Endothelial cell of umbilical vein (primary cell): ENCODE measurements at regions not wholly inside any gene's neighbourhood (a gene's known extent, or its start where the extent isn't known, plus 50 kb on each side); places are given as distances from the start of the nearest gene placed in this dataset.

Experiments used
- BruUV-seq: library from RNA; stranded (reverse); fragments of 400-500 nt; replicated peaks from 2 replicates; lab custom pipeline; 2021; lab: Mats Ljungman, UMichigan
- CTCF ChIA-PET: fragments of 300-600, 350-600 bp; sonication (Branson Sonifier 250); formaldehyde crosslinking; loops from one replicate; lab custom pipeline; 2021; ENCODE audit warnings: antibody characterized with exemption, inconsistent platforms; lab: Charles Lee
- POLR2A ChIA-PET: fragments of 300-600, 350-600 bp; sonication (Branson Sonifier 250); formaldehyde crosslinking; loops from one replicate; lab custom pipeline; 2021; ENCODE audit warnings: antibody characterized with exemption, inconsistent platforms; lab: Charles Lee
- DNase-seq: peaks from one replicate; pipeline ENCODE4 v3.0.0-alpha.2; 2011; ENCODE audit warnings: low read depth, low spot score
- FAIRE-seq: peaks from 2 replicates; lab custom pipeline; 2011; peaks lifted over from hg19 to GRCh38; lab: Jason Lieb, UNC
- H2AFZ ChIP-seq: 2 replicates; pipeline ENCODE4 v1.6.0; 2012; ENCODE audit warnings: low read depth, low read length, control low read depth, inconsistent platforms
- H3K27ac ChIP-seq: 2 replicates; pipeline ENCODE4 v1.5.1; 2011; ENCODE audit warnings: low read depth, mild to moderate bottlenecking, control low read depth, low read length, moderate library complexity; ENCODE audit not compliant: insufficient read depth
- H3K27me3 ChIP-seq, 2 experiments: 2 replicates each; pipeline versions ENCODE4 v1.6.0 to v1.6.1; 2011; ENCODE audit warnings: low read length in 2 of 2, mixed read lengths in 1 of 2; ENCODE audit not compliant: control insufficient read depth in 2 of 2, insufficient read depth in 2 of 2
- H3K36me3 ChIP-seq, 2 experiments: 2 replicates in 1 of 2; 3 replicates in 1 of 2; pipeline ENCODE4 v1.5.1; 2011; ENCODE audit warnings: low read length in 2 of 2, mild to moderate bottlenecking in 1 of 2, moderate library complexity in 1 of 2; ENCODE audit not compliant: control insufficient read depth in 2 of 2, insufficient read depth in 2 of 2; ENCODE audit errors: extremely low read depth in 1 of 2
- H3K4me1 ChIP-seq: 3 replicates; pipeline ENCODE4 v1.5.1; 2011; ENCODE audit warnings: mild to moderate bottlenecking, low read length; ENCODE audit not compliant: control insufficient read depth, insufficient read depth; ENCODE audit errors: extremely low read depth
- H3K4me2 ChIP-seq: 2 replicates; pipeline ENCODE4 v1.6.1; 2011; ENCODE audit warnings: low read length, control low read depth, mixed read lengths; ENCODE audit not compliant: insufficient read depth
- H3K4me3 ChIP-seq, 3 experiments: fragments of 200-600 bp in 1 of 3; sonication (generic), shearing (Covaris generic) in 1 of 3; replicated peaks in 1 of 3; 2 replicates each; pipeline ENCODE4 v1.5.1; 2011 to 2016; ENCODE audit warnings: control low read depth in 3 of 3, low read length in 3 of 3, mild to moderate bottlenecking in 2 of 3, inconsistent platforms in 1 of 3, low read depth in 1 of 3, moderate library complexity in 1 of 3; ENCODE audit not compliant: insufficient read depth in 1 of 3
- H3K79me2 ChIP-seq: 2 replicates; pipeline ENCODE4 v1.6.0; 2012; ENCODE audit warnings: low read length, inconsistent platforms; ENCODE audit not compliant: control insufficient read depth, insufficient read depth
- H3K9ac ChIP-seq: replicated peaks from 2 replicates; pipeline ENCODE3; 2011; ENCODE audit warnings: low read length, control low read depth; ENCODE audit not compliant: insufficient read depth; ENCODE audit errors: extremely low read depth
- H3K9me1 ChIP-seq: replicated peaks from 3 replicates; pipeline ENCODE4 v1.6.0; 2011; ENCODE audit warnings: mild to moderate bottlenecking, low read length; ENCODE audit not compliant: control insufficient read depth, insufficient read depth; ENCODE audit errors: extremely low read depth
- H3K9me3 ChIP-seq: replicated peaks from 2 replicates; pipeline ENCODE4 v1.5.1; 2012; ENCODE audit warnings: low read length, inconsistent platforms; ENCODE audit not compliant: control insufficient read depth, insufficient read depth
- H4K20me1 ChIP-seq: replicated peaks from 2 replicates; pipeline ENCODE3; 2011; ENCODE audit warnings: mild to moderate bottlenecking, low read length; ENCODE audit not compliant: control insufficient read depth, insufficient read depth; ENCODE audit errors: extremely low read depth
- EZH2 ChIP-seq: IDR thresholded peaks from 2 replicates; pipeline ENCODE4 v1.6.1; 2012; ENCODE audit warnings: borderline replicate concordance, low read depth, mild to moderate bottlenecking, moderate library complexity, low read length, inconsistent platforms; ENCODE audit not compliant: severe bottlenecking
- FOS ChIP-seq: IDR thresholded peaks from 2 replicates; pipeline ENCODE4 v1.6.1; 2011; ENCODE audit warnings: mild to moderate bottlenecking, low read length, moderate library complexity, borderline replicate concordance; ENCODE audit not compliant: insufficient read depth
- GATA2 ChIP-seq: IDR thresholded peaks from 2 replicates; pipeline ENCODE4 v1.7.0; 2011; ENCODE audit warnings: low read depth, mild to moderate bottlenecking, moderate library complexity, mixed read lengths, low read length; ENCODE audit not compliant: insufficient read length, insufficient read depth
- JUN ChIP-seq: IDR thresholded peaks from 2 replicates; pipeline ENCODE4 v1.6.1; 2011; ENCODE audit warnings: borderline replicate concordance, low read depth; ENCODE audit not compliant: insufficient read length, insufficient read depth
- MYC ChIP-seq: IDR thresholded peaks from one replicate; pipeline ENCODE4 v1.6.1; 2011; ENCODE audit warnings: mild to moderate bottlenecking, low read depth, low read length
- POLR2A ChIP-seq: IDR thresholded peaks from 2 replicates; pipeline ENCODE4 v1.6.1; 2012; ENCODE audit warnings: low read depth, mild to moderate bottlenecking, control low read depth, low read length
- POLR2AphosphoS5 ChIP-seq: IDR thresholded peaks from 2 replicates; pipeline ENCODE4 v1.6.1; 2012; ENCODE audit warnings: low read depth, mild to moderate bottlenecking, control low read depth, low read length, moderate library complexity; ENCODE audit not compliant: insufficient read depth
- dilution Hi-C: fragments of 300-500 bp; cut with MboI; formaldehyde crosslinking; loops from one replicate; pipeline ENCODE4 v1.15.0; 2019; ENCODE audit warnings: low sequenced_read_pairs; ENCODE audit not compliant: extremely low pct_ligation_motif_present
- intact Hi-C: fragments of 100-400 bp; cut with micrococcal nuclease; formaldehyde crosslinking; loops from one replicate; pipeline ENCODE4 v1.10.0; 2022
- TF ChIP-seq, protein P1 (sequence below): IDR thresholded peaks from 2 replicates; pipeline ENCODE4 v1.6.1; 2011; ENCODE audit not compliant: insufficient read depth, insufficient read length
- TF ChIP-seq, protein P2 (sequence below), 2 donors: IDR thresholded peaks; 1 replicate in 1 of 2; 2 replicates in 1 of 2; pipeline ENCODE4 v1.5.1; 2011; ENCODE audit warnings: low read length in 2 of 2, mild to moderate bottlenecking in 2 of 2, moderate library complexity in 2 of 2, control low read depth in 1 of 2, inconsistent platforms in 1 of 2, low read depth in 1 of 2; ENCODE audit not compliant: insufficient read depth in 1 of 2; ENCODE audit errors: extremely low read depth in 1 of 2

GRCh38 chr2:238520359-238520886, 93.7 kb downstream of the ASB1 start:
- H3K4me3 ChIP-seq, result no peak overlapping the region
- H3K27ac ChIP-seq, result no peak overlapping the region
- no peaks in the 10 kb centered on the region for H3K9me3 ChIP-seq
- H3K27me3 ChIP-seq, result no peaks in the 10 kb centered on the region
- BruUV-seq, result no TSS peak
- H3K4me1 ChIP-seq, result no peaks in the 10 kb centered on the region
- ChIA-PET POLR2A (no interaction called here), CTCF (no interaction called here)
- H3K79me2 ChIP-seq, result no peaks in the 10 kb centered on the region
- no peaks in the 10 kb centered on the region for H3K9me1 ChIP-seq
- H3K36me3 ChIP-seq, result no peaks in the 10 kb centered on the region
- no peak overlapping the region for H2AFZ ChIP-seq
- TF ChIP-seq MYC (no peak), JUN (no peak), POLR2A (no peak), FOS (no peak), POLR2AphosphoS5 (no peak), GATA2 (no peak), EZH2 (no peak)
- TF ChIP-seq, protein P1, sequence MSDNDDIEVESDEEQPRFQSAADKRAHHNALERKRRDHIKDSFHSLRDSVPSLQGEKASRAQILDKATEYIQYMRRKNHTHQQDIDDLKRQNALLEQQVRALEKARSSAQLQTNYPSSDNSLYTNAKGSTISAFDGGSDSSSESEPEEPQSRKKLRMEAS, result no peak
- TF ChIP-seq, protein P2, sequence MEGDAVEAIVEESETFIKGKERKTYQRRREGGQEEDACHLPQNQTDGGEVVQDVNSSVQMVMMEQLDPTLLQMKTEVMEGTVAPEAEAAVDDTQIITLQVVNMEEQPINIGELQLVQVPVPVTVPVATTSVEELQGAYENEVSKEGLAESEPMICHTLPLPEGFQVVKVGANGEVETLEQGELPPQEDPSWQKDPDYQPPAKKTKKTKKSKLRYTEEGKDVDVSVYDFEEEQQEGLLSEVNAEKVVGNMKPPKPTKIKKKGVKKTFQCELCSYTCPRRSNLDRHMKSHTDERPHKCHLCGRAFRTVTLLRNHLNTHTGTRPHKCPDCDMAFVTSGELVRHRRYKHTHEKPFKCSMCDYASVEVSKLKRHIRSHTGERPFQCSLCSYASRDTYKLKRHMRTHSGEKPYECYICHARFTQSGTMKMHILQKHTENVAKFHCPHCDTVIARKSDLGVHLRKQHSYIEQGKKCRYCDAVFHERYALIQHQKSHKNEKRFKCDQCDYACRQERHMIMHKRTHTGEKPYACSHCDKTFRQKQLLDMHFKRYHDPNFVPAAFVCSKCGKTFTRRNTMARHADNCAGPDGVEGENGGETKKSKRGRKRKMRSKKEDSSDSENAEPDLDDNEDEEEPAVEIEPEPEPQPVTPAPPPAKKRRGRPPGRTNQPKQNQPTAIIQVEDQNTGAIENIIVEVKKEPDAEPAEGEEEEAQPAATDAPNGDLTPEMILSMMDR (IDR thresholded peaks at IDR 0.05; ENCODE audit: extremely low read depth in 1 of 2, insufficient read depth in 1 of 2, low read depth in 1 of 2, low read length in 2 of 2), result no peak
- H3K4me2 ChIP-seq, result no peak overlapping the region
- H3K9ac ChIP-seq, result no peak overlapping the region
- intact Hi-C loops, result no loop called here
- FAIRE-seq (no peak), DNase-seq (no peak)
- dilution Hi-C loops, result no loop called here
- no peaks in the 10 kb centered on the region for H4K20me1 ChIP-seq
